GM19240 (cell line): ENCODE measurements at regions not wholly inside any gene's neighbourhood (a gene's known extent, or its start where the extent isn't known, plus 50 kb on each side); places are given as distances from the start of the nearest gene placed in this dataset.

ENCODE experiments used
- DNase-seq: peaks from one replicate; pipeline ENCODE4 v3.0.0; 2011; ENCODE audit warnings: low spot score; ENCODE audit not compliant: insufficient read length

GRCh38 chr11:113581713-113582112, 106.5 kb upstream of the DRD2 start:
- no peak for DNase-seq

GRCh38 chr11:113579292-113579940, 104.2 kb upstream of the DRD2 start:
- DNase-seq = no peak

GRCh38 chr11:113578715-113579250, 103.6 kb upstream of the DRD2 start:
- DNase-seq = no peak

- no peak for DNase-seq
Observed at GRCh38 chr11:113578033-113578380, 102.8 kb upstream of the DRD2 start.

- DNase-seq = no peak
Observed at GRCh38 chr11:113577356-113578032, 102.3 kb upstream of the DRD2 start.

- DNase-seq = no peak
Observed at GRCh38 chr11:113574586-113574985, 99.4 kb upstream of the DRD2 start.

GRCh38 chr11:113574171-113574570, 99.0 kb upstream of the DRD2 start:
- no peak for DNase-seq

GRCh38 chr11:113572136-113572735, 97.0 kb upstream of the DRD2 start:
- DNase-seq = no peak

- no peak for DNase-seq
Observed at GRCh38 chr11:113571531-113571930, 96.3 kb upstream of the DRD2 start.

GRCh38 chr11:113570906-113571305, 95.7 kb upstream of the DRD2 start:
- DNase-seq = no peak

- DNase-seq = no peak
Observed at GRCh38 chr11:113569391-113569790, 94.2 kb upstream of the DRD2 start.

GRCh38 chr11:113568566-113568965, 93.4 kb upstream of the DRD2 start:
- no peak for DNase-seq

GRCh38 chr11:113567867-113568544, 92.8 kb upstream of the DRD2 start:
- DNase-seq = no peak

- DNase-seq = no peak
Observed at GRCh38 chr11:113567097-113567496, 91.9 kb upstream of the DRD2 start.

GRCh38 chr11:113564527-113565130, 89.4 kb upstream of the DRD2 start:
- DNase-seq = no peak

- no peak for DNase-seq
Observed at GRCh38 chr11:113563766-113564526, 88.7 kb upstream of the DRD2 start.

- DNase-seq = no peak
Observed at GRCh38 chr11:113562981-113563461, 87.8 kb upstream of the DRD2 start.

- DNase-seq = no peak
Observed at GRCh38 chr11:113562576-113562975, 87.4 kb upstream of the DRD2 start.

GRCh38 chr11:113557926-113558325, 82.7 kb upstream of the DRD2 start:
- no peak for DNase-seq

GRCh38 chr11:113556036-113556435, 80.8 kb upstream of the DRD2 start:
- DNase-seq = no peak
